Keratinocyte (primary cell): ENCODE measurements at regions not wholly inside any gene's neighbourhood (a gene's known extent, or its start where the extent isn't known, plus 50 kb on each side); places are given as distances from the start of the nearest gene placed in this dataset.
"Not testable (repeated sequence)": the region's sequence is repeated elsewhere in the genome, so short reads cannot be mapped to it uniquely, and the experiment has no call there.

Experiments
- DNase-seq: peaks from one replicate; pipeline ENCODE4 v3.0.0-alpha.2; 2011; ENCODE audit warnings: low read depth, missing footprints, low spot score
- FAIRE-seq: peaks from 2 replicates; lab custom pipeline; 2011; peaks lifted over from hg19 to GRCh38; lab: Jason Lieb, UNC
- H2AFZ ChIP-seq: 2 replicates; pipeline ENCODE4 v1.6.0; 2012; ENCODE audit warnings: low read length, control low read depth, inconsistent platforms; ENCODE audit not compliant: control insufficient read depth
- H3K27ac ChIP-seq: 2 replicates; pipeline ENCODE4 v1.5.1; 2011; ENCODE audit warnings: low read length; ENCODE audit not compliant: control insufficient read depth, insufficient read depth
- H3K27me3 ChIP-seq: 3 replicates; pipeline ENCODE4 v1.6.0; 2011; ENCODE audit warnings: low read length; ENCODE audit not compliant: control insufficient read depth, insufficient read depth; ENCODE audit errors: extremely low read depth
- H3K36me3 ChIP-seq, 2 experiments: 2 replicates in 1 of 2; 3 replicates in 1 of 2; pipeline ENCODE4 v1.5.1; 2011; ENCODE audit warnings: low read length in 2 of 2, mild to moderate bottlenecking in 1 of 2; ENCODE audit not compliant: control insufficient read depth in 2 of 2, insufficient read depth in 2 of 2; ENCODE audit errors: extremely low read depth in 1 of 2
- H3K4me1 ChIP-seq: 3 replicates; pipeline ENCODE4 v1.5.1; 2011; ENCODE audit warnings: low read length; ENCODE audit not compliant: control insufficient read depth, insufficient read depth; ENCODE audit errors: extremely low read depth
- H3K4me2 ChIP-seq: 3 replicates; pipeline ENCODE4 v1.6.0; 2011; ENCODE audit warnings: low read depth, low read length; ENCODE audit not compliant: control insufficient read depth, insufficient read depth; ENCODE audit errors: extremely low read depth
- H3K4me3 ChIP-seq, 3 experiments: fragments of 200-600 bp in 1 of 3; sonication (generic) in 1 of 3; 2 replicates in 2 of 3; 3 replicates in 1 of 3; pipeline ENCODE4 v1.5.1; 2011 to 2016; ENCODE audit warnings: low read length in 3 of 3, mild to moderate bottlenecking in 3 of 3, control low read depth in 2 of 3, inconsistent platforms in 1 of 3, low read depth in 1 of 3, mixed read lengths in 1 of 3, mixed run types in 1 of 3, moderate library complexity in 1 of 3; ENCODE audit not compliant: control insufficient read depth in 2 of 3, insufficient read depth in 2 of 3; ENCODE audit errors: extremely low read depth in 1 of 3
- H3K79me2 ChIP-seq: 2 replicates; pipeline ENCODE4 v1.6.0; 2012; ENCODE audit warnings: low read length; ENCODE audit not compliant: control insufficient read depth, insufficient read depth
- H3K9ac ChIP-seq: 3 replicates; pipeline ENCODE4 v1.6.0; 2011; ENCODE audit warnings: low read length; ENCODE audit not compliant: control insufficient read depth, insufficient read depth; ENCODE audit errors: extremely low read depth
- H3K9me1 ChIP-seq: 3 replicates; pipeline ENCODE4 v1.6.0; 2011; ENCODE audit warnings: low read length; ENCODE audit not compliant: control insufficient read depth, insufficient read depth; ENCODE audit errors: extremely low read depth
- H3K9me3 ChIP-seq: 2 replicates; pipeline ENCODE4 v1.5.1; 2012; ENCODE audit warnings: low read depth, low read length; ENCODE audit not compliant: control insufficient read depth
- H4K20me1 ChIP-seq: 3 replicates; pipeline ENCODE4 v1.6.0; 2011; ENCODE audit warnings: low read length; ENCODE audit not compliant: control insufficient read depth, insufficient read depth; ENCODE audit errors: extremely low read depth
- EZH2 ChIP-seq: IDR thresholded peaks from one replicate; pipeline ENCODE4 v1.6.1; 2012; ENCODE audit warnings: inconsistent platforms, mild to moderate bottlenecking, low read length, moderate library complexity
- dilution Hi-C: fragments of 300-500 bp; cut with MboI; formaldehyde crosslinking; loops from one replicate; pipeline ENCODE4 v1.7.0; 2020; ENCODE audit warnings: low sequenced_read_pairs; ENCODE audit not compliant: extremely low pct_ligation_motif_present
- TF ChIP-seq, protein P1 (sequence below), 3 experiments: IDR thresholded peaks in 1 of 3; conservative IDR thresholded peaks in 1 of 3; optimal IDR thresholded peaks in 1 of 3; 2 replicates in 2 of 3; 3 replicates in 1 of 3; pipeline versions ENCODE3 to v1.5.1; 2011; ENCODE audit warnings: low read length in 3 of 3, mild to moderate bottlenecking in 3 of 3, moderate library complexity in 2 of 3, control low read depth in 1 of 3, inconsistent platforms in 1 of 3; ENCODE audit not compliant: insufficient read depth in 2 of 3; ENCODE audit errors: extremely low read depth in 1 of 3

DNA sequence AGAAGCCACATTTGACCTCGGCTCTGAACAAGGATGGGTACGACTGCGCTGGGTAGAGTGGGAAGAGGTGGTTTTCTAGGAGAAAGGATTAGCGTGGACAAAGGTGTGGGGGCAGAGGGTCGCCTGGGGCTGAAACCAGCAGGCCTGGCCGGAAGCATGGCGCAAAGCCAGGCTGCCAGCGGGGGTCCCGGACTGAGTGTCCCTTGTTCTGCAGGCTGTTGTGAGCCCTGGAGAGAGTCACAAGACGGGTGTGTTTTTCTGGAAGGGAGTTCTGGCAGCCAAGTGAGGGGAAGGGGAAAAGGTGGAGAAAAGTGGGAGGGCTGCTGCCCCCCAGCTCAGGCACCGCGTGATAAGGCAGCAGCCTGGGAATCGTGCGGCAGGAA is 98.5 kb upstream of the MEF2A start:
- no peak overlapping the region for H3K4me2 ChIP-seq
- no peaks in the 10 kb centered on the region for H3K9me3 ChIP-seq
- DNase-seq, result no peak
- TF ChIP-seq, protein P1, sequence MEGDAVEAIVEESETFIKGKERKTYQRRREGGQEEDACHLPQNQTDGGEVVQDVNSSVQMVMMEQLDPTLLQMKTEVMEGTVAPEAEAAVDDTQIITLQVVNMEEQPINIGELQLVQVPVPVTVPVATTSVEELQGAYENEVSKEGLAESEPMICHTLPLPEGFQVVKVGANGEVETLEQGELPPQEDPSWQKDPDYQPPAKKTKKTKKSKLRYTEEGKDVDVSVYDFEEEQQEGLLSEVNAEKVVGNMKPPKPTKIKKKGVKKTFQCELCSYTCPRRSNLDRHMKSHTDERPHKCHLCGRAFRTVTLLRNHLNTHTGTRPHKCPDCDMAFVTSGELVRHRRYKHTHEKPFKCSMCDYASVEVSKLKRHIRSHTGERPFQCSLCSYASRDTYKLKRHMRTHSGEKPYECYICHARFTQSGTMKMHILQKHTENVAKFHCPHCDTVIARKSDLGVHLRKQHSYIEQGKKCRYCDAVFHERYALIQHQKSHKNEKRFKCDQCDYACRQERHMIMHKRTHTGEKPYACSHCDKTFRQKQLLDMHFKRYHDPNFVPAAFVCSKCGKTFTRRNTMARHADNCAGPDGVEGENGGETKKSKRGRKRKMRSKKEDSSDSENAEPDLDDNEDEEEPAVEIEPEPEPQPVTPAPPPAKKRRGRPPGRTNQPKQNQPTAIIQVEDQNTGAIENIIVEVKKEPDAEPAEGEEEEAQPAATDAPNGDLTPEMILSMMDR (optimal IDR thresholded peaks at IDR 0.05 in 1 of 3, IDR thresholded peaks at IDR 0.05 in 1 of 3, conservative IDR thresholded peaks at IDR 0.05 in 1 of 3; ENCODE audit: extremely low read depth in 1 of 3, insufficient read depth in 2 of 3, low read length in 3 of 3), result no peak
- no peak for TF ChIP-seq EZH2
- H3K4me1 ChIP-seq, result no peaks in the 10 kb centered on the region
- no peaks in the 10 kb centered on the region for H4K20me1 ChIP-seq
- no peak overlapping the region for H3K27ac ChIP-seq
- no peak overlapping the region for H2AFZ ChIP-seq
- no peaks in the 10 kb centered on the region for H3K27me3 ChIP-seq
- H3K36me3 ChIP-seq, result no peaks in the 10 kb centered on the region
- FAIRE-seq, result no peak
- H3K79me2 ChIP-seq, result no peaks in the 10 kb centered on the region
- dilution Hi-C loops, result no loop called here
- no peak overlapping the region for H3K9ac ChIP-seq
- H3K4me3 ChIP-seq, result no peak overlapping the region
- H3K9me1 ChIP-seq, result no peaks in the 10 kb centered on the region

DNA sequence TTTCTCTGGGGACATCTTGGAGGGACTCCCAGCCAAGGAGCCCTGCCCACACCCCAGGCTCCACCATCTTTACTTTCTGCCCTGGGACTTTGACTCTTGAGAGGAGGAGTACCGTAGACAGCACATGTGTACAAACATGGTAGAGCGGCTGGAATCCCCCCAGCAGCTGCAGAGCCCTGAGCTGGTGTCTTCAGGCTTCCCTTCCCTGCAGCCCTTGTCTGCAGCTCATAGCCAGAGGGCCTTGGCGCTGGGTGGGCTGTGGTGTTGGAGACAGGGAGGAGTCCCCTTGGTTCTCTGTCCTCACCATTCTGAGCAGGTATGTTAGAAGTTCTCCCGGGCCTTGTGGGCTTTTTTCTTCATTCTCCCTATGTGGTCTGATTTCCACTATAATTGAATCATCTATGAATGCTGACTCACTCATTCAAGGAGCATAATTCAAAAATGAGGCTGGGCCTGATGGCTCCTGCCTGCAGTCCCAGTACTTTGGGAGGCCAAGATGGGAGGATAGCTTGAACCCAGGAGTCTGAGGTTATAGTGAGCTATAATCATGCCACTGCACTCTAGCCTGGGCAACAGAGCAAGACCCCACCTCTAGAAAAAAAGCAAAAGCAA is 97.8 kb upstream of the MEF2A start:
- Histone ChIP-seq H3K27ac (no peak overlapping the region), H3K79me2 (no peaks in the 10 kb centered on the region), H3K9ac (no peak overlapping the region), H3K4me1 (no peaks in the 10 kb centered on the region), H2AFZ (no peak overlapping the region), H3K4me2 (no peak overlapping the region), H3K9me3 (no peaks in the 10 kb centered on the region), H3K9me1 (no peaks in the 10 kb centered on the region), H3K4me3 (no peak overlapping the region), H3K27me3 (no peaks in the 10 kb centered on the region), H3K36me3 (no peaks in the 10 kb centered on the region), H4K20me1 (no peaks in the 10 kb centered on the region)
- DNase-seq (no peak), FAIRE-seq (peak; percentile 44)
- dilution Hi-C loops, result no loop called here
- TF ChIP-seq, protein P1 (optimal IDR thresholded peaks at IDR 0.05 in 1 of 3, IDR thresholded peaks at IDR 0.05 in 1 of 3, conservative IDR thresholded peaks at IDR 0.05 in 1 of 3; ENCODE audit: extremely low read depth in 1 of 3, insufficient read depth in 2 of 3, low read length in 3 of 3), result no peak
- no peak for TF ChIP-seq EZH2

GRCh38 chr15:99470204-99470603 is 95.6 kb upstream of the MEF2A start:
- H3K27me3 ChIP-seq, H3K9me1 ChIP-seq, FAIRE-seq, H3K4me1 ChIP-seq, H4K20me1 ChIP-seq, H3K9me3 ChIP-seq, H3K27ac ChIP-seq, DNase-seq, dilution Hi-C loops, H3K36me3 ChIP-seq, H3K4me2 ChIP-seq, H3K9ac ChIP-seq, H3K4me3 ChIP-seq, H2AFZ ChIP-seq, H3K79me2 ChIP-seq: not testable (repeated sequence)
